Testis (tissue), 2 donors: ENCODE measurements at regions not wholly inside any gene's neighbourhood (a gene's known extent, or its start where the extent isn't known, plus 50 kb on each side); places are given as distances from the start of the nearest gene placed in this dataset.

Experiments used
- DNase-seq: peaks from one replicate; pipeline ENCODE4 v3.0.0-alpha.2; 2019
- H3K27ac ChIP-seq, 2 donors: fragments of 200-600 bp; sonication (generic); one replicate each; pipeline ENCODE4 v1.5.1; 2019
- H3K27me3 ChIP-seq: fragments of 200-600 bp; sonication (generic); one replicate; pipeline ENCODE4 v1.5.1; 2019
- H3K36me3 ChIP-seq: fragments of 200-600 bp; sonication (generic); one replicate; pipeline ENCODE4 v1.5.1; 2017; ENCODE audit warnings: low read depth; ENCODE audit errors: missing control alignments
- H3K4me1 ChIP-seq: fragments of 200-600 bp; sonication (generic); one replicate; pipeline ENCODE4 v1.5.1; 2019
- H3K4me3 ChIP-seq, 2 donors: fragments of 200-600 bp; sonication (generic); one replicate each; pipeline ENCODE4 v1.5.1; 2017 to 2019
- H3K9me3 ChIP-seq: fragments of 200-600 bp; sonication (generic); one replicate; pipeline ENCODE4 v1.5.1; 2017
- POLR2A ChIP-seq: fragments of 450-650 bp; IDR thresholded peaks from one replicate; pipeline ENCODE4 v1.6.1; 2017; ENCODE audit warnings: antibody characterized with exemption, mild to moderate bottlenecking, moderate library complexity
- WGBS, 2 donors: methylation state at CpG; one replicate each; pipeline ENCODE4 v1.1.5; 2018; 5-methylcytosine and 5-hydroxymethylcytosine counted together
- intact Hi-C: fragments of 100-400 bp; cut with DNase I; formaldehyde crosslinking; loops from one replicate; pipeline ENCODE4 v1.15.1; 2023; ENCODE audit warnings: low total_unique reads
- TF ChIP-seq, protein P1 (sequence below), 3 experiments: fragments of 450-650 bp in 2 of 3; fragments of 200-600 bp in 1 of 3; sonication (generic) in 1 of 3; IDR thresholded peaks; one replicate each; pipeline ENCODE4 v1.5.1; 2016 to 2019; ENCODE audit warnings: antibody characterized with exemption in 3 of 3, mild to moderate bottlenecking in 2 of 3, moderate library complexity in 1 of 3

GRCh38 chr13:73911361-73911760 is 222.8 kb downstream of the KLF12 start:
- no peaks in the 10 kb centered on the region for H3K27me3 ChIP-seq
- intact Hi-C loops: no loop called here

DNA sequence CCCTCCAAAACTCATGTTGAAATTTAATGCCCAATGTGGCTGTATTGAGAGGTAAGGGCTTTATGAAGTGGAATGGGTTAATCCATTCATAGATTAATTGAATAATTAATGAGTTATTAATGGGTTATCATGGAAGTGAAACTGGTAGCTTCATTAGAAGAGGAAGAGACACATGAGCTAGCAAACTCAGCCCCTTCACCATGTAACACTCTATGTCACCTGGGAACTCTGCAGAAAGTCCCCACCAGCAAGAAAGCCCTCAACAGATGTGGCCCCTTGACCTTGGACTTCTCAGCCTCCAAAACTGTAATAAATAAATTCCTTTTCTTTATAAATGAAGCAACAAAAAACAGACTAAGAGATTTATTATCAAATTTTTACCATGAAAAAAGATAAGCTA is 223.5 kb downstream of the KLF12 start:
- H3K4me1 ChIP-seq: no peaks in the 10 kb centered on the region
- no peak overlapping the region for H3K4me3 ChIP-seq
- TF ChIP-seq, protein P1, sequence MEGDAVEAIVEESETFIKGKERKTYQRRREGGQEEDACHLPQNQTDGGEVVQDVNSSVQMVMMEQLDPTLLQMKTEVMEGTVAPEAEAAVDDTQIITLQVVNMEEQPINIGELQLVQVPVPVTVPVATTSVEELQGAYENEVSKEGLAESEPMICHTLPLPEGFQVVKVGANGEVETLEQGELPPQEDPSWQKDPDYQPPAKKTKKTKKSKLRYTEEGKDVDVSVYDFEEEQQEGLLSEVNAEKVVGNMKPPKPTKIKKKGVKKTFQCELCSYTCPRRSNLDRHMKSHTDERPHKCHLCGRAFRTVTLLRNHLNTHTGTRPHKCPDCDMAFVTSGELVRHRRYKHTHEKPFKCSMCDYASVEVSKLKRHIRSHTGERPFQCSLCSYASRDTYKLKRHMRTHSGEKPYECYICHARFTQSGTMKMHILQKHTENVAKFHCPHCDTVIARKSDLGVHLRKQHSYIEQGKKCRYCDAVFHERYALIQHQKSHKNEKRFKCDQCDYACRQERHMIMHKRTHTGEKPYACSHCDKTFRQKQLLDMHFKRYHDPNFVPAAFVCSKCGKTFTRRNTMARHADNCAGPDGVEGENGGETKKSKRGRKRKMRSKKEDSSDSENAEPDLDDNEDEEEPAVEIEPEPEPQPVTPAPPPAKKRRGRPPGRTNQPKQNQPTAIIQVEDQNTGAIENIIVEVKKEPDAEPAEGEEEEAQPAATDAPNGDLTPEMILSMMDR (IDR thresholded peaks at IDR 0.05): no peak
- no peak for TF ChIP-seq POLR2A
- intact Hi-C loops: no loop called here
- no peaks in the 10 kb centered on the region for H3K27me3 ChIP-seq
- H3K9me3 ChIP-seq: no peaks in the 10 kb centered on the region
- H3K27ac ChIP-seq: no peak overlapping the region
- no peaks in the 10 kb centered on the region for H3K36me3 ChIP-seq
- DNase-seq: no peak

More at GRCh38 chr13:73911361-73911760, 222.8 kb downstream of the KLF12 start:
- Histone ChIP-seq H3K9me3 (no peaks in the 10 kb centered on the region), H3K27ac (no peak overlapping the region), H3K36me3 (no peaks in the 10 kb centered on the region), H3K4me3 (no peak overlapping the region), H3K4me1 (no peaks in the 10 kb centered on the region)
- DNase-seq: no peak
- no peak for TF ChIP-seq POLR2A
- TF ChIP-seq, protein P1 (IDR thresholded peaks at IDR 0.05): no peak

DNA sequence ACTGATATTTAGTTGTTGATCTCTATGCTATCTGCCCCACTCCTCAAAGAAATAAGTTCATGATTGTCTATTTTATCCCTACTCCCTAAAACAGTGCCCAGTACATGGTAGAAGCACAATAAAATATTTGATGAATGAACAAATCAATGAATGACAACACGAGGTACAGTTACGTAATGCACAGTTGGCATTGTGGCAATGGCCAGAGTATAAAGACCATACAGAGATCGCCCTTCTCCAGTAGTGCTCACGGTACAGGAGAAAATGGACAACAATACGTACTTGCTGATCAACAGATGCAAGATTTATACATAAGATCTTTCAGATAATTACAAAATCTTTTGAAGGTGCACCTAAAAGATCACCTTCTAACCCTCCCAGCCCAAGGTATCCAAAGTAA is 225.4 kb downstream of the KLF12 start:
- no peak overlapping the region for H3K4me3 ChIP-seq
- no peaks in the 10 kb centered on the region for H3K9me3 ChIP-seq
- H3K27ac ChIP-seq: no peak overlapping the region
- intact Hi-C loops: no loop called here
- TF ChIP-seq, protein P1 (IDR thresholded peaks at IDR 0.05): no peak
- no peak for TF ChIP-seq POLR2A
- DNase-seq: no peak
- no peaks in the 10 kb centered on the region for H3K27me3 ChIP-seq
- H3K4me1 ChIP-seq: no peaks in the 10 kb centered on the region
- no peaks in the 10 kb centered on the region for H3K36me3 ChIP-seq
- WGBS, 2 donors: 92 to 95% methylated on average over 5 of the region's 5 CpGs

DNA sequence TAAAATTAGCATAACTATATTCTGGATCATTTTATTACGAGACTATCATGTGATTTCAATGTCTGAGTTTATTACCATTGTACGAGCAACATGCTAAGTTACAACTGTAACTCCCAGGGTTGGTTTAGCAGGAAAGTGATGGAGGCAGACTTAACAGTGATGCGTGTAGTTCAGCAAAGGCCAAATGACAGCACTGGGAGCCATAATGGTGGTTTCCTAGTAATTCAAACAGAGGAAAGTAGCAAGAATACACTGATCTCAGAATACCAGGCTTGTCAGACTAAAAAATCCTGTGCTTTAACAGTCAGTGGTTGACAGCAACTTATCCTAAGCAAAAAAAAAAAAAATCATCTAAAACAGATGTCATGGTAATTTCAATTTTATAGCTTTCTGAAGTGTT is 229.6 kb downstream of the KLF12 start:
- no peak for DNase-seq
- H3K4me1 ChIP-seq: no peaks in the 10 kb centered on the region
- no peaks in the 10 kb centered on the region for H3K9me3 ChIP-seq
- no peak overlapping the region for H3K4me3 ChIP-seq
- H3K27ac ChIP-seq: no peak overlapping the region
- H3K36me3 ChIP-seq: no peaks in the 10 kb centered on the region
- TF ChIP-seq, protein P1 (IDR thresholded peaks at IDR 0.05): no peak
- 93 to 95% methylated on average over 3 of the region's 3 CpGs for WGBS, 2 donors
- intact Hi-C loops: no loop called here
- H3K27me3 ChIP-seq: no peaks in the 10 kb centered on the region

DNA sequence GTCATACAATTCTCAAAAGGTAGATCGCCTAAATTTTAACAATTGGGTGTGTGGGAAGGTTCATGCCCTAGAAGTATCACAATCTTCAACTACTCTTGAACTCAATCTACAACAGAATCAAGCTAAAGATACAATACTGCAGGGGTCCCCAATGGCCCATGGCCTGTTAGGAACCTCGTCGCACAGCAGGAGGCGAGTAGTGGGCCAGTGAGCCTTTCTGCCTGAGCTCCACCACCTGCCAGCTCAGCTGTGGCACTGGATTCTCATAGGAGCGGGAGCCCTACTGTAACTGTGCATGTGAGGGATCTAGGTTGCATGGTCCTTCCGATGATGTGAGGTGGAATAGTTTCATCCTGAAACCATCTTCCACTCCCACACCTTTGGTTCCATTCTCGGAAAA is 230.6 kb downstream of the KLF12 start:
- DNase-seq: no peak
- TF ChIP-seq, protein P1 (IDR thresholded peaks at IDR 0.05): no peak
- no peak for TF ChIP-seq POLR2A
- H3K4me1 ChIP-seq: no peaks in the 10 kb centered on the region
- 84 to 95% methylated on average over 7 of the region's 7 CpGs for WGBS, 2 donors
- no peaks in the 10 kb centered on the region for H3K27me3 ChIP-seq
- intact Hi-C loops: no loop called here
- no peaks in the 10 kb centered on the region for H3K36me3 ChIP-seq
- no peak overlapping the region for H3K4me3 ChIP-seq
- no peak overlapping the region for H3K27ac ChIP-seq
- no peaks in the 10 kb centered on the region for H3K9me3 ChIP-seq
